HG03097 (cell line): ENCODE measurements at regions not wholly inside any gene's neighbourhood (a gene's known extent, or its start where the extent isn't known, plus 50 kb on each side); places are given as distances from the start of the nearest gene placed in this dataset.

ENCODE experiments used
- ATAC-seq: cut with Tn5 transposase; IDR thresholded peaks from one replicate; pipeline ENCODE4 v1.9.1; 2021; ENCODE audit not compliant: unreplicated experiment, low FRiP score

GRCh38 chr14:42224053-42224888 is 617.6 kb downstream of the LRFN5 start:
- no peak for ATAC-seq

- peak; percentile 97 for ATAC-seq
Measured at GRCh38 chr14:42222924-42223471, 616.3 kb downstream of the LRFN5 start.

- ATAC-seq: no peak
Measured at GRCh38 chr14:42214981-42215491, 608.4 kb downstream of the LRFN5 start.

GRCh38 chr14:42200957-42201356 is 594.3 kb downstream of the LRFN5 start:
- ATAC-seq: no peak

GRCh38 chr14:42198010-42198409 is 591.3 kb downstream of the LRFN5 start:
- no peak for ATAC-seq

- ATAC-seq: no peak
Measured at GRCh38 chr14:42192738-42193653, 586.3 kb downstream of the LRFN5 start.

- no peak for ATAC-seq
Measured at GRCh38 chr14:42190744-42191143, 584.1 kb downstream of the LRFN5 start.

GRCh38 chr14:42187846-42188245 is 581.2 kb downstream of the LRFN5 start:
- ATAC-seq: no peak

GRCh38 chr14:42185718-42186117 is 579.0 kb downstream of the LRFN5 start:
- no peak for ATAC-seq

GRCh38 chr14:42174357-42174756 is 567.7 kb downstream of the LRFN5 start:
- ATAC-seq: no peak

- ATAC-seq: no peak
Measured at GRCh38 chr14:42173206-42173605, 566.5 kb downstream of the LRFN5 start.

- ATAC-seq: no peak
Measured at GRCh38 chr14:42172304-42172703, 565.6 kb downstream of the LRFN5 start.

- ATAC-seq: no peak
Measured at GRCh38 chr14:42163136-42163535, 556.5 kb downstream of the LRFN5 start.

GRCh38 chr14:42159138-42159537 is 552.5 kb downstream of the LRFN5 start:
- no peak for ATAC-seq

GRCh38 chr14:42149609-42150261 is 543.1 kb downstream of the LRFN5 start:
- no peak for ATAC-seq

- ATAC-seq: no peak
Measured at GRCh38 chr14:42145766-42146165, 539.1 kb downstream of the LRFN5 start.

GRCh38 chr14:42143114-42143513 is 536.4 kb downstream of the LRFN5 start:
- ATAC-seq: no peak

GRCh38 chr14:42141328-42141727 is 534.7 kb downstream of the LRFN5 start:
- no peak for ATAC-seq

- no peak for ATAC-seq
Measured at GRCh38 chr14:42140831-42141279, 534.2 kb downstream of the LRFN5 start.

GRCh38 chr14:42140001-42140400 is 533.3 kb downstream of the LRFN5 start:
- ATAC-seq: no peak
